GM19025 (cell line): ENCODE measurements at regions not wholly inside any gene's neighbourhood (a gene's known extent, or its start where the extent isn't known, plus 50 kb on each side); places are given as distances from the start of the nearest gene placed in this dataset.
A peak's percentile ranks its signal among the peaks of the same experiment; 100 is the strongest.

Experiments used
- ATAC-seq: cut with Tn5 transposase; IDR thresholded peaks from one replicate; pipeline ENCODE4 v1.9.1; 2021; ENCODE audit warnings: mild to moderate bottlenecking, low read depth, moderate library complexity; ENCODE audit not compliant: unreplicated experiment

GRCh38 chr7:124692425-124692824, 73.2 kb downstream of the GPR37 start:
- no peak for ATAC-seq

DNA sequence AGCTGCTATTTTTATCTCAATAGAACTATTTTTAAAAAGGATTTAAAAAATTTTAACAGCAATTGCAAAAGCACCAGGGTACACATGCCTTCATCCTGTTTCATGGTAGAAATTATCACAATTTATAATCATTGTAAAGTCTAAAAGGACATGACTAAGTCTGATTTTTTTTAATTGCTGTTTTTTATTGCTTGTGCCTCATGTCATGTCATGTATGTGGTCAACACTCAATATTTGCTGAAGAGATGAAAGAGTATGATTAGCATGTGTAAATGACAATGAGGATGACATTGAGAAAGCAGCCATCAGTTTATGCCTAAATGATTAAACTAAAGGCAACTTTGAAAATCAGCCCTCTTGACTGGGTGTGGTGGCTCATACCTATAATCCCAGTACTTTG, 74.8 kb downstream of the GPR37 start:
- ATAC-seq, result no peak

DNA sequence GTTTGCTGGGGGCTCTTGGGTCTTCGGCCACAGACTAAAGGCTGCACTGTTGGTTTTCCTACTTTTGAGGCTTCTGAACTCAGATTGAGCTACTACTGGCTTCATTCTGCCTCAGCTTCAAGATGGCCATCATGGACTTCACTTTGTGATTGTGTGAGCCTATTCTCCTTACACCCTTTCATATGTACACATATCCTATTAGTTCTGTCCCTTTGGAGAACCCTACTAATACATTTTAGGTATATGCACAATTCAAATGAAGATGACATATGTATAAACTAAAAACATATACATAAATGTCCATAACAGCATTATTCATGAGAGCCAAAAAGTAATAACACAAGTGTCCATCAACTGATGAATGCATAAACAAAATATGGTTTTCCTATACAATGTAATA, 75.7 kb downstream of the GPR37 start:
- ATAC-seq, result no peak

- no peak for ATAC-seq
These were observed 76.1 kb downstream of the GPR37 start for GRCh38 chr7:124689523-124689922.

- ATAC-seq, result no peak
These were observed 76.6 kb downstream of the GPR37 start for GRCh38 chr7:124688991-124689390.

DNA sequence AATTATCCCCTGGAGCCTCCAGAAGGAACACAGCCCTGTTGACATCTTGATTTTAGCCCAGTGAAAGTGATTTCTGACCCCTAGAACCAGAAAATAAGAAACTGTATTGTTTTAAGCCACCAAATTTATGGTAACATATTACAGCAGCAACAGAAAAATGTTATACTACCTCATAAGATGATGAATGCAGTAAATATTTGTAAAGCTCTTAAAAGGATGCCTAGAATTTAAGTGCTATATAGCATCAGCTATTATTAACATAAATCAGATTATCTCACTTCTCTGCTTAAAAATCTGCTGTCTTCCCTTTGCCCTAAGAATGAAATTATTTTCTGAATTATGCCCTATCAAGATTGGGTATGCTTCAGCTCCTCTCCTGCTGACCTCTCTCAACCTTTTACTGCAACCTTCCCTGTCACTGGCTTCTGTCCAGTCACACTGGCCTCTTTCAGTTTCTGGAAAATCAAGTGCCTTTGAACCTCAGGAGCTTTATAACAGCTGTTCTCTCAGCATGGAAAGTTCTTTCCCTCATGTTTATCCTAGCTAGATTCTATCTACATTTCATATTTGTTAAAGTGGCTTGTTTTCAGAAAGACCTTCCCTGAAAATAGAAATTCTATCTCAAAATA, 78.9 kb downstream of the GPR37 start:
- ATAC-seq, result no peak

- no peak for ATAC-seq
These were observed 83.6 kb downstream of the GPR37 start for GRCh38 chr7:124681946-124682345.

- no peak for ATAC-seq
These were observed 85.3 kb downstream of the GPR37 start for GRCh38 chr7:124680304-124680703.

GRCh38 chr7:124679586-124680225, 85.9 kb downstream of the GPR37 start:
- ATAC-seq, result no peak

GRCh38 chr7:124679146-124679545, 86.4 kb downstream of the GPR37 start:
- ATAC-seq, result no peak

DNA sequence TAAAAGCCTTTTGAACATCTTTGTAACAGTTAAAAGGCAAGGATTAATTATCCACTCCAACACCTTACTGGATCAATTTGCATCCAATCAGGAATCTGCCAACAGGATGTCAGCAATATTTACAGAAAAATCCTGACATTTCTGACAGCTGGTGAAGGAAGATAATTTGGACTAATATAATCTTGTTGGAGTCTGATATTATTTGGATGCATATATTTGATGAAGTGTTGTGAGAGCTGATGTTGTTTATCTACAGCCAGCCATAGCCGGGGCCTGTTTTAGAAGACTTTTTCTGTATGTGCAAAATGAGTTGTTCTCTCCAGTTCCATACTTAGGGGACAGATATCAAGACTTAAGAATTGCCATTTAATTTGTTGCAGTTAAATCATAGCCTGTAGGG, 91.1 kb downstream of the GPR37 start:
- ATAC-seq, result no peak

DNA sequence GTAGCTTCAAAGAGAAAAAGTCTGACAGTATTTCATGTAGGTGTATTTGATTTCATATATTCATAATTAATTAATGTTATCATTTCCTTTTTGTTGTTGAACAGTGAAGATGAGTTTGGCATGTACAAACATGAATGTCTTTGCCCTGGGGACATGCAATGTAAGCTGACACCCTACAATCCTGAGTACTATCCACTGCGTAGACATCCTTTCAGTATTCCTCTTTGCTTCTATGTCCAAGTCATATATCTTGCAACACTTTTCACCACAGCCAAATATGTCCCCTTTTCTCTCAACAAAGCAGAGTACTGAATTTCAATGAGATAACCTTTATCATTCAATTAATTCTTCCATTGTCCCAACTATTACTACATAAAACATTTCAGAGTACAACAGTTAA, 93.6 kb downstream of the GPR37 start:
- ATAC-seq, result no peak

- no peak for ATAC-seq
These were observed 98.1 kb downstream of the GPR37 start for GRCh38 chr7:124667312-124668153.

- no peak for ATAC-seq
These were observed 102.7 kb downstream of the GPR37 start for GRCh38 chr7:124662937-124663336.

GRCh38 chr7:124662372-124662771, 103.2 kb downstream of the GPR37 start:
- ATAC-seq, result no peak

DNA sequence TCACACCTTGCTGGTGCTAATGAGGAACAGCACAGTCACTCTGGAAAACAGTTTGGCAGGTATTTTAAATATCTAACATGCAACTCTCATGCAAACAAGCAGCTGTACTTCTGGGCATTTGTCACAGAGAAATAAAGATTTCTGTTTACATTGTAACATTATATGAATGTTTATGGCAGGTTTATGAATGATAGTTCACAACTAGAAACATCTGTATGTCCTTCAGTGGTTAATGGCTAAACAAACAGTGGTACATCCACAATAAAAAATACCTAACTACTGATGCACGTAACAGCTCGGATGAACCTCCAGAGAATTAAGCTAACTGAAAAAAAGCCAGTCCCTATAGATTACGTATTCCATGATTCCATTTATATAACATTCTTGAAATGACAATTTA, 109.6 kb downstream of the GPR37 start:
- ATAC-seq, result no peak

- ATAC-seq, result no peak
These were observed 113.4 kb downstream of the GPR37 start for GRCh38 chr7:124652237-124652636.

DNA sequence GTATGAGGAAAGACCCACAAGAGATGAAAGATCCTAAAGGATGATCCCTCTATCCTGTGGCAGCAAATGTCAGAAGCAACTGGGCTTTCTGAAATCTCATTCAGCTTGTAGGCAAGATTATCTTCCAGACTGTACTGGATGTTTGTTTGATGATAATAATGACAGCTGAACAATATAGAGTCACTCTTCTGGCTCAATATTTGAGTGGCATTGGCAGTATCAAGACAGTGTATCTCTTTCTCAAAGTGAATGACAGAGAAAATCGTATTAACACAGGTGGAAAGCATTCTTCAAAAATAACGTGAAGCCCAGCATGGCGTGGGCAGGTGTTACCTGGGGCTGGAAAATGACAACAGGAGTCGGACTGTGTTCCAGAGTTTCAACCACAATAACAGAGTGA, 114.5 kb downstream of the GPR37 start:
- ATAC-seq, result no peak

- ATAC-seq, result peak; percentile 45
These were observed 116.1 kb downstream of the GPR37 start for GRCh38 chr7:124649397-124650014.

- ATAC-seq, result no peak
These were observed 117.8 kb downstream of the GPR37 start for GRCh38 chr7:124647630-124648306.

- no peak for ATAC-seq
These were observed 119.9 kb downstream of the GPR37 start for GRCh38 chr7:124645704-124646103.
